HG02970 (cell line): ENCODE measurements at regions not wholly inside any gene's neighbourhood (a gene's known extent, or its start where the extent isn't known, plus 50 kb on each side); places are given as distances from the start of the nearest gene placed in this dataset.
"Not testable (repeated sequence)": the region's sequence is repeated elsewhere in the genome, so short reads cannot be mapped to it uniquely, and the experiment has no call there.

ENCODE experiments used
- ATAC-seq: cut with Tn5 transposase; IDR thresholded peaks from one replicate; pipeline ENCODE4 v1.9.1; 2021; ENCODE audit warnings: mild to moderate bottlenecking, moderate library complexity, moderate number of reproducible peaks; ENCODE audit not compliant: unreplicated experiment, low FRiP score

GRCh38 chr18:57889841-57890240, 86.7 kb upstream of the ATP8B1 start:
- ATAC-seq = no peak

DNA sequence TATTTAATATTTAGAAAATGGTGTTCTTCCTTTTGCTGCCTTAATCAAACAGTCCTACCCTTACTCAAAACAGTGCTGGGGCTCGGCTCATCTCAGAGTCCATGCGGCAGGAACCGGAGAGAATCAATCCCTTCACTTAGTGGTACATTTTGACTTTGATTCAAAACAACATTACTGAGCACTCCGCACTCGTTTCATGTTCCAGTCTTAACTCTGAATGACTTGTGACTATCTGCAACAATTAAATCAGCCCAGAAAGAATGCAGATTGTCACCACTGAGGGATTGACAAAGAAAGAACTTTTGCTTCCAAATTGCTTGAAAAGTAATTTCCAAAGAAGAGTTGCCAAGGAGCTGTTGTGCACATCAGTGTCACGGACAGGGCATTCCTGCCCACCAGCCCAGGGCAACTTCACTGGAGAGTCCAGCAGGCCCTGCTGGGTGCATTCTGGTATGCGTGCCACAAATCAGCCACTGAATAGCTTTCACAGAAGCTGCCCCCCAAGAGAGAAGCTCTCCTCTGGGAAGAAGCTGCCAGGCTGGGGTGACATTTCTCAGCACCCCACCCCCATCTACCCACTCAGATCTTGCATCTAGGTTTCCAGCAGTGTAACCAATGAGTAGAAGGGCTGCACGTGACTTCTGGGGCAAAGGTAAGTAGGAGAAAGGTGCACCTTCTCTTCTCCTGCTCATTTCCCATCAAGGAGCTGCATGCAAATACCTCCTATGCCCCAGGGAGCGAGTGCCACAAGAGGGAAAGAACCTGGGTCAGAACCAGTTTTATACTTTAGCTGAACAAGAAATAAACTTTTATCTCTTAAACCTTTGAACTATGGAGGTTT, 84.6 kb upstream of the ATP8B1 start:
- ATAC-seq = no peak

DNA sequence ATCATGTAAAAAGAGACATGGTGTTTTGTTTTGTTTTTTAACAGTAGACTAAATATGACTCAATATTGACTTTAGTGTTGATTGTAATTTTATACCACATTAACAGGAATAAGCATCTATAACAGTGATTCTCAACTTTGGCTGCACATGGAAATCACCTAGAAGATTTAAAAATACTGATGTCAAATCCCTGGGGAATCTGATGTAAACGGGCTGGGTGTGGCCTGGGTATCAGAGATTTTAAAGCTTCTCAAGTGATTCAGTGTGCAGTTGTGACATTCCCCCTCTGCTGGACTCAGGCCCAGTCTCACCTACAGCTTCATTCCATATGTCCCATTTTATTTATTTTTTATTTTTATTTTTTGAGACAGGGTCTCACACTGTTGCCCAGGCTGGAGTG, 82.8 kb upstream of the ATP8B1 start:
- no peak for ATAC-seq

GRCh38 chr18:57882465-57882864, 79.3 kb upstream of the ATP8B1 start:
- ATAC-seq = no peak

DNA sequence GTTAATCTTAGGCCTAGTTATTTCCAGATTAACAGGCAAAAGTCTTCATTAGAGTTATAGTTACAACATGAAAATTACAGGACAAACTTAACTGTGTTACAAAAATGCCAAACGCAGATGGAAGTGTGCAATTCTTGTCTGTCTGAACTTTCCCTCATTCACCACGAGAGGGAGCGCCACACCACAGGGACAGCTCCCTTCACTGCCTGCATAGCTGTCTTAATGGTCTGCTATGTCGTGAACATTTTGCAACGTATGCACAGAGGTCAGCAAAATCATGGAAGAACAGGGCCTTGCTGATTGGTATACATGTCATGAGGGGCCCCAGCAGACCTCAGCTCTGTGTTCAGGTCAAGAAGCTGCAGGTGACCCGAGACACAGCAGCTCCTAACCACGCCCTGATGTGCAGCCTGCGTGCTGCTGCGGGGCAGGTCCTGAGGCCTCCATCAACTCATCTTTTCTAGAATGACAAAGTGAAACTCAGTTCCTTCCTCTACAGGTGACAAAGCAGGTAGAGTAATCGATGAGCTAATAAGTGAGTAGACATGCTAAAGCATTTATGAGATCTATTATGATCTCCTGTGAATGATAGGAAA, 78.8 kb upstream of the ATP8B1 start:
- ATAC-seq = peak; percentile 60

- not testable (repeated sequence) for ATAC-seq
These were observed 76.8 kb upstream of the ATP8B1 start for GRCh38 chr18:57879924-57880323.

DNA sequence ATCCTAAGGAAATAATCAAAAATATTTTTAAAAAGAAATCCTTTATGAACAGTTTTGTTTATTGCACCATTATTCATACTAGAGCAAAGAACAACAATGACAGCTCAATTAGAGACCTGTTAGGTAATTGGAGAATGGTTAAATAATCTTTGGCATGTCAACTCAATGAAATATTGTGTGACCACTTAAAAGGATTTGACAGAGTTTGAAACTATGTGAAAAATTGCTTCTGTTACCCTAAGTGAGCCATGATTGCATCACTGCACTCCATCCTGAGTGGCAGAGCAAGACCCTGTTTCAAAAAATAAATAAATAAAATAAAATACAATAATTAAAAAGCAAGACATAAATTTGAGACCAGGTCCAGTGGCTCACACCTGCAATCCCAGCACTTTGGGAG, 66.1 kb upstream of the ATP8B1 start:
- no peak for ATAC-seq

DNA sequence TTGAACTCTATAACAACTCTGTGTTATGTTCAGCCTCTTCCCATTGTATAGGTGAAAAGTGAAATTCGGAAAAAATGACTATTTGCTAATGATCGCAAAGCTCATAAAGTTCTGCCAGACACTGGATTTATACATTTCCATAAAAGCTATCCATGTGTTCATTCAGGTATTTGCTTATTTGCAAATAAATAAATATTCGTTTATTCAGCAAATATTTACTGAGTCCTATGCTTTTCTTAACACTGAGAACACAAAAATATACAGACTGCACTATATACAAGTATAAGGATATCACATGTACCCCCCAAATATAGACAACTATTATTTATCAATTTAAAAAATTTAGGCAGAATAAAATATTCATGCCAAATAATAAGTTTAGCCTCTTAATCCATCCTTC, 63.2 kb upstream of the ATP8B1 start:
- ATAC-seq = no peak

DNA sequence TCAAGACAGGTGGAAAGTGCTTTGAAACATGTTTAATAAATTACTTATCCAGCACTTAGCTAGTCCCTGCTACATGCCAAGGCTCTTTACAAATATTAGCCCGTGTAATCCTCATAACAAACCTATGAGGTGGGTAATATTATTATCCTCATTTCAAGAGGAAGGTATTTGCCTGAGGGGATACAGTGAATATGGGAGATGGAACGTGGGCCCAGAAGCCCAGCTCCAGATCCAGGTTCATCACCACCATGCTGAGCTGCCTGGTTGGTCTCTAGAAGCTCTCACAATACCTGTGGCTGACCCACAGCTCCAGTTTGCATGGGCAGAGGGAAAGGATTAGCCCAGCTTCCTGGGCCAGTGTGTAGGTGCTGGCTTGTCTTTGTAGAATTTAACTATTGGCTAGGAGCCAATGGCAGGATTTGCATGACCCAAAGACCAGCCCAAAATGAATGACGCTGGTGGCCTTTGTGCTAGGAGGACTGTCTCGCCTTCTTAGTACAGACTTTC, 61.6 kb upstream of the ATP8B1 start:
- no peak for ATAC-seq

DNA sequence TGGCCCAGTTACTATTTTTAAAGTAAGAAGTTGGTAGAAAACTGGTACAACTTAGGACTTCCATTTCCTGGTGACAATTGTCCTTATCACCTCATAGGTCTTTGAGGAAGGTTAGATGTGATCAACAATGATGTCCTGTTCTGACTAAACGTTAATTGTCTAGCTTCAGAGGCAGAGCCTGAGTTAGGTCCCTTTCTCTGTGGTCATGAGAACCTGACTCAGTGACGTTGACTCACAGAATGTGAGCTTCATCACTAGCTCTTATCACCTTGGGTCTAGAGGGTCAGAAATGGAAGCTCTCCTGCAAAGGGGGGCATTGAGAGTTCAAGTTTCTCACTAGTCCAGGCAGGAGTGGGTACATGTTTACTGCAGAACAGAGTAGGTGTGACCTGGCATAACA, 60.6 kb upstream of the ATP8B1 start:
- no peak for ATAC-seq

- no peak for ATAC-seq
These were observed 56.2 kb upstream of the ATP8B1 start for GRCh38 chr18:57859314-57859713.

- ATAC-seq = no peak
These were observed 53.6 kb upstream of the ATP8B1 start for GRCh38 chr18:57856557-57857280.

GRCh38 chr18:57856128-57856527, 53.0 kb upstream of the ATP8B1 start:
- no peak for ATAC-seq

- ATAC-seq = no peak
These were observed 52.4 kb upstream of the ATP8B1 start for GRCh38 chr18:57855551-57855950.

GRCh38 chr18:57854726-57855125, 51.6 kb upstream of the ATP8B1 start:
- no peak for ATAC-seq

GRCh38 chr18:57853864-57854263, 50.7 kb upstream of the ATP8B1 start:
- ATAC-seq = no peak

GRCh38 chr18:57853133-57853532, 50.0 kb upstream of the ATP8B1 start:
- no peak for ATAC-seq
